GM12891 (cell line): ENCODE measurements at regions not wholly inside any gene's neighbourhood (a gene's known extent, or its start where the extent isn't known, plus 50 kb on each side); places are given as distances from the start of the nearest gene placed in this dataset.

Experiments
- DNase-seq: peaks from one replicate; pipeline ENCODE4 v3.0.0; 2011; ENCODE audit warnings: low spot score; ENCODE audit not compliant: insufficient read length
- FAIRE-seq: peaks from 2 replicates; lab custom pipeline; 2011; peaks lifted over from hg19 to GRCh38; lab: Jason Lieb, UNC
- PAX5 ChIP-seq: IDR thresholded peaks from 2 replicates; pipeline ENCODE4 v1.6.1; 2011; ENCODE audit warnings: low read length, moderate library complexity, mild to moderate bottlenecking; ENCODE audit not compliant: insufficient read depth, severe bottlenecking
- POLR2A ChIP-seq: IDR thresholded peaks from 2 replicates; pipeline ENCODE4 v1.6.1; 2011; ENCODE audit warnings: low read depth, low read length, control low read depth
- POLR2AphosphoS5 ChIP-seq: IDR thresholded peaks from 2 replicates; pipeline ENCODE4 v1.6.1; 2011; ENCODE audit warnings: low read depth, low read length, control low read depth
- POU2F2 ChIP-seq: IDR thresholded peaks from 2 replicates; pipeline ENCODE4 v1.6.1; 2011; ENCODE audit warnings: low read depth, mild to moderate bottlenecking, control low read depth, low read length, moderate library complexity
- SPI1 ChIP-seq: IDR thresholded peaks from 2 replicates; pipeline ENCODE4 v1.6.1; 2011; ENCODE audit warnings: low read depth, low read length, control low read depth
- TAF1 ChIP-seq: IDR thresholded peaks from 2 replicates; pipeline ENCODE4 v1.6.1; 2011; ENCODE audit warnings: low read depth, low read length, control low read depth

GRCh38 chr11:116513894-116514293, 258.9 kb downstream of the BUD13 start:
- FAIRE-seq (no peak), DNase-seq (peak; percentile 30)
- TF ChIP-seq POLR2A, result no peak
- no peak for TF ChIP-seq TAF1
- no peak for TF ChIP-seq SPI1
- TF ChIP-seq POU2F2, result no peak
- no peak for TF ChIP-seq PAX5
- no peak for TF ChIP-seq POLR2AphosphoS5

GRCh38 chr11:116513278-116513823, 259.4 kb downstream of the BUD13 start:
- TF ChIP-seq POU2F2, result no peak
- no peak for FAIRE-seq
- DNase-seq, result no peak

DNA sequence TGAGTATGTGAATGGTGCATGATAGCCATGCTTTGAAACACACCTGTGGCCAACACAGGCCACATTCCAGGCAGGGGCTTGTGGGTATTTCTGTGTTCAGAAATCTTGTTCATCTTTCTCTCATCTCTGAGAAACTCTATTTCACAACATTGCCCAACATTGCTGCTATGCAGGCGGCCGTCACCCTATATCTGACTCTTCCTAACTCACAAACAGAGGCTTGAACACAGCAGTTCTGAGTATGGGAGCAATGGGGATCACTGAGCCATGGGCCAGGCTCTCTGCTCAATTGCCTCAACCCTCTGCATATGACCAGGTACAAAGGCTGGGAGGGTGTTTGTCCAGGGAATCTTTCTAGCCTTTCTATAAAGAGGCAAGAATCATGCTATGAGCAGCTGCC, 259.9 kb downstream of the BUD13 start:
- TF ChIP-seq PAX5 (no peak), TAF1 (no peak), POU2F2 (no peak), SPI1 (no peak), POLR2AphosphoS5 (no peak), POLR2A (no peak)
- FAIRE-seq, result no peak
- no peak for DNase-seq

DNA sequence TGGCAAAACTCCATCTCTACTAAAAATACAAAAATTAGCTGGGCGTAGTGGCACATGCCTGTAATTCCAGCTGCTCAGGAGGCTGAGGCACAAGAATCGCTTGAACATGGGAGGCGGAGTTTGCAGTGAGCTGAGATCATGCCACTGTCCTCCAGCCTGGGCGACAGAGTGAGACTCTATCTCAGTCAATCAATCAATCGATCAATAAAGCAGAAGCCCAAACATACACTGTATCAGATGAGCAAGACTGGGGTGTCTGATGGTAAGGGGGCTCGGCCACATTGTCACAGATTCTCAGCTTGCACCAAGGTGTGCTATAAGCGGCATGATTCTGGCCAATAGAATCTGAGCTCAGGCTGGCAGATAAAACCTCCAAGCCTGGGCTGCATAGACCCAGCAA, 261.1 kb downstream of the BUD13 start:
- no peak for DNase-seq
- TF ChIP-seq POU2F2 (no peak), TAF1 (no peak), POLR2A (no peak), PAX5 (no peak), POLR2AphosphoS5 (no peak), SPI1 (no peak)
- no peak for FAIRE-seq

DNA sequence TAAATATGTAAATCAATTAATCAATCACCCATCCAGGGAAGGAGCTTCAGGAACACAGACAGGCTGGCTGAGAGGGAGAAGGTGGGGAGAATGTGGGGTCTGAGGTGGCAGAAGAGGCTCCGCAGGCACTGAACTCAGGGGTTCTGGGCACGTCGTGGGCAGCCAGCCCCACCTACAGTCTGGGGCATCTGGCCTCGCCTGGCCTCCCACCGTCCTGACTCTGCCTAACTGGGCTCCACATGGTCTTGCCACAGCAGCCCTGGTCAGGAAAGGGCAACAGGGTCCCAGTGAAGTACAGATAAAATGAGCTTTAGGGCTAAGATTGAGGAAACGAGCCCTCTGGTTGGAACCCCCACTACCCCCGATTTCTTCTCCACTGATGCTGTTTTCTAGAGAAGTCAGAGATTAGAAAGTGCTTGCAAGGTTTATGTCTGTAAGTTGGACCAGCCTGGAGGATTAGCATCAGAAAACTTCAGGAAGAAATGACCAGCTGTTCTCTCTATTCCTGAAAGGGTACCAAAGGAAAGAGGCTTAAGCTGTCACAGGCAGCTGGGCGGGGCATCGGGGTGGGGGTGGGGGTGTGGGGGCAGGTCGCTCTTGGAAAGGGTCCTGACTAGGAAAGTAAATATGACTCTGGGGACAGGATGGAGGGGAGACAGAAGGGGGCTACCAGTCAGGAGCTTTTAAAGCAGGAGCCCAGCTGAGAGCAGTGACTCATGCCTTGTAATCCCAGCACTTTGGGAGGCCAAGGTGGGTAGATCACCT, 261.7 kb downstream of the BUD13 start:
- no peak for DNase-seq
- TF ChIP-seq PAX5, result no peak
- TF ChIP-seq TAF1, result no peak
- no peak for TF ChIP-seq SPI1
- TF ChIP-seq POU2F2, result no peak
- no peak for TF ChIP-seq POLR2A
- no peak for TF ChIP-seq POLR2AphosphoS5
- no peak for FAIRE-seq

- FAIRE-seq (no peak), DNase-seq (no peak)
Observed at GRCh38 chr11:116510166-116510565, 262.6 kb downstream of the BUD13 start.

DNA sequence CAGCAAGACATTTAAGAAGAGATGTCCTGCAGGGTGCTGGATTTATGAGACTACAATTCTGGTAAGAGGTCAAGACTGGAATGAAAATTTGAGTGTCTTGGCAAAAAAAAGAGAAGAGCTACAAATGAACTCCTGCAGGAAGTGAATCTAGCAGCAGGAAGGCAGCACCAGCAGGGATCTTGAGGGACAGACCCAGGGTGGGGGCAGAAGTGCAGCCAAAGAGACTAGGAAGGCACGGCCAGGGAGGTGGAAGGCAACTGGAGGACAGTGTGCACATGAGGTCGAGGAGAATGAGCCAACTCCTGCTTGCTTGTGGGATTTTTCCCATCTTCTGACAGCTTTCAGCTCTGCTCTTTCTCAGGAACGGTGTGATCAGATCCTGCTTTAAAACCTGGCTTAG, 263.2 kb downstream of the BUD13 start:
- TF ChIP-seq PAX5, result no peak
- no peak for TF ChIP-seq TAF1
- TF ChIP-seq POLR2AphosphoS5, result no peak
- no peak for TF ChIP-seq SPI1
- no peak for TF ChIP-seq POU2F2
- TF ChIP-seq POLR2A, result no peak
- FAIRE-seq (no peak), DNase-seq (no peak)

More at GRCh38 chr11:116510166-116510565, 262.6 kb downstream of the BUD13 start:
- TF ChIP-seq POU2F2, result no peak
- TF ChIP-seq SPI1, result no peak
- no peak for TF ChIP-seq POLR2A
- no peak for TF ChIP-seq POLR2AphosphoS5

DNA sequence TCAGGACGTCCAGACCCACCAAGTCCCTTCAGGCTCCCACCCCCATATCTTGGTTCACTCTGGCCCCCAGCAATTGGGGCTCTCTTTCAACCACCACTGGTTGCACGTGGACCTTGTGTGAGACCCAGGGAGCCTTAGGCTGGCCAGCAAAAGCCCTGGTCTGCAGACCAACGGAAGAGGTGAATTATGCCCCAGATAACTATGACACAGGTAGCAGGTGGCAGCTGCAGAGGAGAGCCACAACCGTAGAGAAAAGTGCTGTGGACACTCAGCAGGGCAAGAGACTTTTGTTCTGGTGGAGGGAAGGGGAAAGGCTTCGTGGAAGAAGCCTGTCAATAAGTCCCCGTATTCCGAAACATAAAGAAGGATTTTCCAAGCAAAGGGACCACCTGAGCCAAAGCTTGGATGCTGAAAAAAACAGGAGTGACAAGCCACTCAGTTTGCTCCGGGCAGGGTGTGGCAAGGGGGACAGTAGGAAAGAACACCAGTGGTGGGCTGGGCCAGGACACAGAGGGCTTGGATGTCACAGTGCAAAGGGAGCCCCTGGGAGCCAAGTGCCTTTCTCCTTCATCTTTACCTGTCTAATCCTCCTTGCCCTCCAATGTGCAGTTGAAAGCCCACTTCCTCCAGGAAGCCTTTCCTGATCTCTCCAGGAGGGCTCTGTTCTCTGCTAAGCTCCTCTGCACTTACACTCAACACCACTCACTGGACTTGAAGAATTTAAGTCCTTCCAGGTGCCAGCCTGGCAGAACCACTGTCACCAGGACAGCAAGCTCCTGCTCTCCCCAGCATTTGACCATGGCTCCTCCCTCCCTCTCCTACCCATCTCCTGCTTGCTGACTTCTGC, 264.7 kb downstream of the BUD13 start:
- no peak for TF ChIP-seq PAX5
- TF ChIP-seq POLR2AphosphoS5, result no peak
- no peak for TF ChIP-seq TAF1
- FAIRE-seq (no peak), DNase-seq (no peak)

DNA sequence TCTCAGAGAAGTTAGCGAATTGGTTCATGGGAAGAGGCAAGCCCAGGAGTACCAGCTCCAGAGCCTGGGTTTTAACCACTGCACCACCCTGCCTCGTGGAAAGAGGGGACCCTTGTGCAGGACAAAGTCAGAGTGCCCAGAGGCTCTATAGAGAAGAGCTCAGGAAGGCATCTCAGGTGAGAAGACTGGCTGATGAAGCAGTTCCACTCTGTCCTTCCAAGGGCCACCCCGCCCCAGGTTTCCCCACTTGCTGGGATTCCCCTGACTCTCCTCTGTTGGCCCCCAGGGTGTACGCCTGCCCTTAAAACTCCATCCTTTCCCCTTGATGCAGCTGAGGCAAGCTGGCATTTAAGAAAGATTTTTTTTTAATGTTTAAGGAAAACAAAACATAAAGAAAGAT, 265.8 kb downstream of the BUD13 start:
- no peak for DNase-seq
- FAIRE-seq, result no peak
- TF ChIP-seq POU2F2 (no peak), POLR2A (no peak), TAF1 (no peak), POLR2AphosphoS5 (no peak)

DNA sequence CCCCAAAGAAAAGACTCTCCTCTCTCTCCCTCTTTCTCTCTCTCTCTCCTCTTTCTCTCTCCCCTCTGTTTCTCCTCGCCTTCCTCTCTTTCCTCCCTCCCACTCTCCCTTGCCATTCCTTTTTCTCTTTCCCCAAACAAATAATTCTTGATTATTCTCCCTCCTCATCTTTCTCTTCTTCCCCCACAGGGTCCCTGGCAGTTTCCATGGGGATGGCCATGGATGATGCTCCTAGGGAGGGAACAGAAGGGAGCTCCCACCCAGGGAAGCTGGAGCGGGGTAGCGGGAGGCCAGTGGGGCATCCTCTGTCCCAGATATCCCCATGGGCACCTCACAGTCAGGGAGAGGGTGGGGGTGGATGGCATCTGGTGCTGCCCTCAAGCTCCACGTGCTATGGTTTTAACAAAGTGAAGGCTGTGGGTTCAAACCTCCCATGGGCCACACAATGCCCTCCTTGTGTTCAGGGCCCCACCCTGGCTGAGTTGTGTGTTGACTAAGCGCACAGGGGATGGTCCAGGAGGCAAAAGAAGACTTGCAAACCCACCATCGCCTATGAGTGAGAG, 266.4 kb downstream of the BUD13 start:
- TF ChIP-seq TAF1 (no peak), POLR2AphosphoS5 (no peak), POU2F2 (no peak), PAX5 (no peak), POLR2A (no peak), SPI1 (no peak)
- DNase-seq (no peak), FAIRE-seq (no peak)
